ENCODE measurements at regions not wholly inside any gene's neighbourhood (a gene's known extent, or its start where the extent isn't known, plus 50 kb on each side); places are given as distances from the start of the nearest gene placed in this dataset.

GRCh38 chr14:26993556-26993955 is 395.7 kb upstream of the NOVA1 start:
- Histone ChIP-seq H3K4me2 (ENCODE audit: low read length) (no peak overlapping the region), H3K79me2 (replicated peaks; ENCODE audit: insufficient read depth, low read length) (no peaks in the 10 kb centered on the region), H3K9ac (ENCODE audit: low read length) (no peak overlapping the region), H3K4me3 (ENCODE audit: low read length) (no peak overlapping the region), H3K9me3 (ENCODE audit: low read length) (no peaks in the 10 kb centered on the region), H2AFZ (ENCODE audit: low read depth, low read length) (no peak overlapping the region), H3K27me3 (ENCODE audit: insufficient read depth, low read depth, low read length) (no peaks in the 10 kb centered on the region), H3K27ac (ENCODE audit: low read length) (no peak overlapping the region), H3K36me3 (ENCODE audit: insufficient read depth, low read length) (no peaks in the 10 kb centered on the region), H3K9me2 (ENCODE audit: insufficient read depth, low read length) (no peaks in the 10 kb centered on the region), H3F3A (ENCODE audit: insufficient read depth, low read length, poor library complexity, severe bottlenecking) (no peaks in the 10 kb centered on the region), H4K20me1 (ENCODE audit: insufficient read depth) (no peaks in the 10 kb centered on the region)
- TF ChIP-seq CTCF (IDR thresholded peaks at IDR 0.05; ENCODE audit: poor library complexity, severe bottlenecking), result no peak
- no peak for TF ChIP-seq REST (IDR thresholded peaks at IDR 0.05; ENCODE audit: borderline replicate concordance)
- TF ChIP-seq EP300 (conservative IDR thresholded peaks at IDR 0.05; ENCODE audit: poor library complexity, severe bottlenecking), result no peak
- no peak for TF ChIP-seq MXI1 (conservative IDR thresholded peaks at IDR 0.05; ENCODE audit: poor library complexity, severe bottlenecking)

- H3K9me3 ChIP-seq (ENCODE audit: low read length), result no peaks in the 10 kb centered on the region
- H3K9me2 ChIP-seq (ENCODE audit: insufficient read depth, low read length), result no peaks in the 10 kb centered on the region
- H3K79me2 ChIP-seq (replicated peaks; ENCODE audit: insufficient read depth, low read length), result no peaks in the 10 kb centered on the region
- no peak overlapping the region for H3K4me2 ChIP-seq (ENCODE audit: low read length)
- no peaks in the 10 kb centered on the region for H3F3A ChIP-seq (ENCODE audit: insufficient read depth, low read length, poor library complexity, severe bottlenecking)
- no peaks in the 10 kb centered on the region for H3K36me3 ChIP-seq (ENCODE audit: insufficient read depth, low read length)
- no peak overlapping the region for H3K4me3 ChIP-seq (ENCODE audit: low read length)
- no peak overlapping the region for H3K9ac ChIP-seq (ENCODE audit: low read length)
- H3K27ac ChIP-seq (ENCODE audit: low read length), result no peak overlapping the region
- no peaks in the 10 kb centered on the region for H3K27me3 ChIP-seq (ENCODE audit: insufficient read depth, low read depth, low read length)
- H4K20me1 ChIP-seq (ENCODE audit: insufficient read depth), result no peaks in the 10 kb centered on the region
- H2AFZ ChIP-seq (ENCODE audit: low read depth, low read length), result no peak overlapping the region
- TF ChIP-seq REST (IDR thresholded peaks at IDR 0.05; ENCODE audit: borderline replicate concordance), result no peak
- TF ChIP-seq TAF1 (IDR thresholded peaks at IDR 0.05; ENCODE audit: low read depth), result no peak
- no peak for TF ChIP-seq EP300 (conservative IDR thresholded peaks at IDR 0.05; ENCODE audit: poor library complexity, severe bottlenecking)
- TF ChIP-seq EZH2 (IDR thresholded peaks at IDR 0.05; ENCODE audit: borderline replicate concordance, insufficient read depth, low read length, poor library complexity, severe bottlenecking), result no peak
- no peak for TF ChIP-seq SMC3 (conservative IDR thresholded peaks at IDR 0.05; ENCODE audit: poor library complexity)
- TF ChIP-seq RAD21 (conservative IDR thresholded peaks at IDR 0.05), result no peak
- no peak for TF ChIP-seq CTCF (IDR thresholded peaks at IDR 0.05; ENCODE audit: poor library complexity, severe bottlenecking)
- no peak for TF ChIP-seq POLR2AphosphoS5 (IDR thresholded peaks at IDR 0.05)
- no peak for TF ChIP-seq MXI1 (conservative IDR thresholded peaks at IDR 0.05; ENCODE audit: poor library complexity, severe bottlenecking)
These were observed 397.5 kb upstream of the NOVA1 start for GRCh38 chr14:26995301-26995700.
